GM12891 (cell line): ENCODE measurements at regions not wholly inside any gene's neighbourhood (a gene's known extent, or its start where the extent isn't known, plus 50 kb on each side); places are given as distances from the start of the nearest gene placed in this dataset.

Source experiments
- DNase-seq: peaks from one replicate; pipeline ENCODE4 v3.0.0; 2011; ENCODE audit warnings: low spot score; ENCODE audit not compliant: insufficient read length
- FAIRE-seq: peaks from 2 replicates; lab custom pipeline; 2011; peaks lifted over from hg19 to GRCh38; lab: Jason Lieb, UNC
- PAX5 ChIP-seq: IDR thresholded peaks from 2 replicates; pipeline ENCODE4 v1.6.1; 2011; ENCODE audit warnings: low read length, moderate library complexity, mild to moderate bottlenecking; ENCODE audit not compliant: insufficient read depth, severe bottlenecking
- POLR2A ChIP-seq: IDR thresholded peaks from 2 replicates; pipeline ENCODE4 v1.6.1; 2011; ENCODE audit warnings: low read depth, low read length, control low read depth
- POLR2AphosphoS5 ChIP-seq: IDR thresholded peaks from 2 replicates; pipeline ENCODE4 v1.6.1; 2011; ENCODE audit warnings: low read depth, low read length, control low read depth
- POU2F2 ChIP-seq: IDR thresholded peaks from 2 replicates; pipeline ENCODE4 v1.6.1; 2011; ENCODE audit warnings: low read depth, mild to moderate bottlenecking, control low read depth, low read length, moderate library complexity
- SPI1 ChIP-seq: IDR thresholded peaks from 2 replicates; pipeline ENCODE4 v1.6.1; 2011; ENCODE audit warnings: low read depth, low read length, control low read depth
- TAF1 ChIP-seq: IDR thresholded peaks from 2 replicates; pipeline ENCODE4 v1.6.1; 2011; ENCODE audit warnings: low read depth, low read length, control low read depth

GRCh38 chr5:7080501-7080900 lies 315.4 kb upstream of the ADCY2 start:
- no peak for DNase-seq
- TF ChIP-seq POLR2A (no peak), SPI1 (no peak), POLR2AphosphoS5 (no peak), TAF1 (no peak), POU2F2 (no peak), PAX5 (no peak)

GRCh38 chr5:7087719-7088297 lies 308.1 kb upstream of the ADCY2 start:
- no peak for DNase-seq
- TF ChIP-seq POU2F2 (no peak), POLR2A (no peak), TAF1 (no peak), POLR2AphosphoS5 (no peak)
- FAIRE-seq: no peak

More at GRCh38 chr5:7080501-7080900, 315.4 kb upstream of the ADCY2 start:
- no peak for FAIRE-seq

- TF ChIP-seq POU2F2: no peak
- TF ChIP-seq POLR2AphosphoS5: no peak
- no peak for TF ChIP-seq POLR2A
- no peak for TF ChIP-seq PAX5
- TF ChIP-seq TAF1: no peak
- no peak for TF ChIP-seq SPI1
- DNase-seq: no peak
- no peak for FAIRE-seq
Measured at GRCh38 chr5:7088849-7089248, 307.1 kb upstream of the ADCY2 start.

GRCh38 chr5:7094626-7095025 lies 301.3 kb upstream of the ADCY2 start:
- no peak for DNase-seq
- TF ChIP-seq POLR2A: no peak
- no peak for TF ChIP-seq POLR2AphosphoS5
- TF ChIP-seq PAX5: no peak
- no peak for TF ChIP-seq SPI1
- no peak for TF ChIP-seq TAF1
- no peak for TF ChIP-seq POU2F2
- FAIRE-seq: no peak

- FAIRE-seq: peak; percentile 28
- TF ChIP-seq PAX5 (no peak), TAF1 (no peak), POU2F2 (no peak), POLR2A (no peak)
- no peak for DNase-seq
Measured at GRCh38 chr5:7096294-7096693, 299.6 kb upstream of the ADCY2 start.

GRCh38 chr5:7105358-7105757 lies 290.6 kb upstream of the ADCY2 start:
- no peak for DNase-seq
- FAIRE-seq: no peak
- TF ChIP-seq POU2F2 (no peak), POLR2A (no peak), TAF1 (no peak), POLR2AphosphoS5 (no peak), PAX5 (no peak), SPI1 (no peak)

GRCh38 chr5:7117961-7118360 lies 278.0 kb upstream of the ADCY2 start:
- TF ChIP-seq POU2F2 (no peak), POLR2AphosphoS5 (no peak), POLR2A (no peak), SPI1 (no peak), TAF1 (no peak), PAX5 (no peak)
- DNase-seq (no peak), FAIRE-seq (no peak)

GRCh38 chr5:7131680-7132079 lies 264.3 kb upstream of the ADCY2 start:
- DNase-seq: no peak
- no peak for FAIRE-seq
- TF ChIP-seq POU2F2 (no peak), SPI1 (no peak), TAF1 (no peak), POLR2AphosphoS5 (no peak), PAX5 (no peak), POLR2A (no peak)

- no peak for TF ChIP-seq POLR2AphosphoS5
- no peak for TF ChIP-seq POU2F2
- no peak for TF ChIP-seq POLR2A
- TF ChIP-seq PAX5: no peak
- no peak for TF ChIP-seq TAF1
- TF ChIP-seq SPI1: no peak
- FAIRE-seq (no peak), DNase-seq (no peak)
Measured at GRCh38 chr5:7146886-7147285, 249.1 kb upstream of the ADCY2 start.

GRCh38 chr5:7157083-7157482 lies 238.9 kb upstream of the ADCY2 start:
- FAIRE-seq (no peak), DNase-seq (no peak)
- TF ChIP-seq POLR2A (no peak), POLR2AphosphoS5 (no peak), SPI1 (no peak), PAX5 (no peak), TAF1 (no peak), POU2F2 (no peak)
